H1 (cell line): ENCODE measurements at regions not wholly inside any gene's neighbourhood (a gene's known extent, or its start where the extent isn't known, plus 50 kb on each side); places are given as distances from the start of the nearest gene placed in this dataset.

Experiments used
- SIN3A ChIP-seq, 2 experiments: IDR thresholded peaks in 1 of 2; conservative IDR thresholded peaks in 1 of 2; 2 replicates each; pipeline ENCODE4 v1.6.1; 2011 to 2012; ENCODE audit warnings: low read length in 2 of 2, improper control_type of control experiment in 1 of 2, low read depth in 1 of 2, mild to moderate bottlenecking in 1 of 2
- TAF7 ChIP-seq: optimal IDR thresholded peaks from 2 replicates; pipeline ENCODE3; 2011; ENCODE audit warnings: low read depth, mild to moderate bottlenecking, inconsistent platforms, low read length, moderate library complexity, borderline replicate concordance
- TBP ChIP-seq: IDR thresholded peaks from 2 replicates; pipeline ENCODE4 v1.6.1; 2011; ENCODE audit warnings: low read depth, low read length, improper control_type of control experiment
- TF ChIP-seq, protein P1 (sequence below), 3 experiments: IDR thresholded peaks; 1 replicate in 2 of 3; 2 replicates in 1 of 3; pipeline versions ENCODE4 v1.5.1 to v1.6.1; 2011; ENCODE audit warnings: low read length in 3 of 3, mild to moderate bottlenecking in 3 of 3, inconsistent platforms in 2 of 3, low read depth in 1 of 3, moderate library complexity in 1 of 3; ENCODE audit not compliant: insufficient read depth in 1 of 3; ENCODE audit errors: control extremely low read depth in 1 of 3
- TF ChIP-seq, protein P2 (sequence below): IDR thresholded peaks from 2 replicates; pipeline ENCODE4 v1.6.1; 2011; ENCODE audit warnings: low read depth, mild to moderate bottlenecking, low read length; ENCODE audit not compliant: insufficient read depth

DNA sequence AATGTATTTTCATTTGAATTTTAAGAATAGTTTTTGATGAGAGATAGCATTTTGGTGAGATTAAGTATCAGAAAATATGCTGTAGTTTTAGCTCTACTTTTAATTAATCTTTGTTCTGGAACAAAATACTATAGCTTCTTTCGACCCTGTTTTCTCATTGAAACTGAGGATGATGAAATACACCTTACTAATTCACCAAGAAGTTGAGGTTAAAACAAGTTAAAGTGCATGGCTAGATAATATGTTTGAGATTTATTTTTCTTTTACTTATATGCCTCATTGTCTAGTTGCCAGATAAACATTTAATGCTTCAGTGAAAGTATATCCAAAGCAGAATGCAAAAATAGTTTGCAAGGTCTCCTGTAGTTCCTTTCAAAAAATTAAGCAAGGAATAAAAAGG, 140.1 kb upstream of the KCNN2 start:
- TF ChIP-seq TAF7 (no peak), TBP (no peak), SIN3A (conservative IDR thresholded peaks at IDR 0.05 in 1 of 2, IDR thresholded peaks at IDR 0.05 in 1 of 2; ENCODE audit: low read depth in 1 of 2, low read length in 2 of 2) (no peak)
- TF ChIP-seq, protein P1, sequence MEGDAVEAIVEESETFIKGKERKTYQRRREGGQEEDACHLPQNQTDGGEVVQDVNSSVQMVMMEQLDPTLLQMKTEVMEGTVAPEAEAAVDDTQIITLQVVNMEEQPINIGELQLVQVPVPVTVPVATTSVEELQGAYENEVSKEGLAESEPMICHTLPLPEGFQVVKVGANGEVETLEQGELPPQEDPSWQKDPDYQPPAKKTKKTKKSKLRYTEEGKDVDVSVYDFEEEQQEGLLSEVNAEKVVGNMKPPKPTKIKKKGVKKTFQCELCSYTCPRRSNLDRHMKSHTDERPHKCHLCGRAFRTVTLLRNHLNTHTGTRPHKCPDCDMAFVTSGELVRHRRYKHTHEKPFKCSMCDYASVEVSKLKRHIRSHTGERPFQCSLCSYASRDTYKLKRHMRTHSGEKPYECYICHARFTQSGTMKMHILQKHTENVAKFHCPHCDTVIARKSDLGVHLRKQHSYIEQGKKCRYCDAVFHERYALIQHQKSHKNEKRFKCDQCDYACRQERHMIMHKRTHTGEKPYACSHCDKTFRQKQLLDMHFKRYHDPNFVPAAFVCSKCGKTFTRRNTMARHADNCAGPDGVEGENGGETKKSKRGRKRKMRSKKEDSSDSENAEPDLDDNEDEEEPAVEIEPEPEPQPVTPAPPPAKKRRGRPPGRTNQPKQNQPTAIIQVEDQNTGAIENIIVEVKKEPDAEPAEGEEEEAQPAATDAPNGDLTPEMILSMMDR (IDR thresholded peaks at IDR 0.05; ENCODE audit: control extremely low read depth in 1 of 3, insufficient read depth in 1 of 3, low read depth in 1 of 3, low read length in 3 of 3), result no peak
- TF ChIP-seq, protein P2, sequence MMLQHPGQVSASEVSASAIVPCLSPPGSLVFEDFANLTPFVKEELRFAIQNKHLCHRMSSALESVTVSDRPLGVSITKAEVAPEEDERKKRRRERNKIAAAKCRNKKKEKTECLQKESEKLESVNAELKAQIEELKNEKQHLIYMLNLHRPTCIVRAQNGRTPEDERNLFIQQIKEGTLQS, result no peak
